Vagina (tissue), 2 donors: ENCODE measurements at regions not wholly inside any gene's neighbourhood (a gene's known extent, or its start where the extent isn't known, plus 50 kb on each side); places are given as distances from the start of the nearest gene placed in this dataset.
A peak's percentile ranks its signal among the peaks of the same experiment; 100 is the strongest.

Experiments used
- DNase-seq, 2 donors: peaks; one replicate each; pipeline ENCODE4 v3.0.0-alpha.2; 2017; ENCODE audit errors: extremely low spot score in 2 of 2
- H3K27ac ChIP-seq: fragments of 200-600 bp; sonication (generic); one replicate; pipeline ENCODE4 v1.5.1; 2019
- H3K27me3 ChIP-seq: fragments of 200-600 bp; sonication (generic); one replicate; pipeline ENCODE4 v1.5.1; 2019
- H3K36me3 ChIP-seq, 2 donors: fragments of 200-600 bp; sonication (generic); one replicate each; pipeline ENCODE4 v1.5.1; 2017 to 2019
- H3K4me1 ChIP-seq: fragments of 200-600 bp; sonication (generic); one replicate; pipeline ENCODE4 v1.5.1; 2019
- H3K4me3 ChIP-seq, 2 donors: fragments of 200-600 bp; sonication (generic); 1 replicate in 1 of 2; 2 replicates in 1 of 2; pipeline ENCODE4 v1.5.1; 2016 to 2019
- H3K9me3 ChIP-seq: fragments of 200-600 bp; sonication (generic); one replicate; pipeline ENCODE4 v1.5.1; 2019
- POLR2A ChIP-seq, 2 donors: fragments of 450-650 bp; IDR thresholded peaks; one replicate each; pipeline ENCODE4 v1.6.1; 2017; ENCODE audit warnings: antibody characterized with exemption in 2 of 2, mild to moderate bottlenecking in 2 of 2, moderate library complexity in 2 of 2
- POLR2AphosphoS5 ChIP-seq, 2 donors: sonication (generic); formaldehyde crosslinking; IDR thresholded peaks; one replicate each; pipeline ENCODE4 v1.9.0; 2017; ENCODE audit warnings: antibody characterized with exemption in 2 of 2, mild to moderate bottlenecking in 2 of 2, low read depth in 1 of 2; ENCODE audit not compliant: insufficient read depth in 1 of 2
- intact Hi-C: fragments of 100-400 bp; cut with DNase I; formaldehyde crosslinking; loops from one replicate; pipeline ENCODE4 v1.15.1; 2023
- TF ChIP-seq, protein P1 (sequence below), 3 experiments: fragments of 450-650 bp in 2 of 3; fragments of 200-600 bp in 1 of 3; sonication (generic) in 1 of 3; IDR thresholded peaks; one replicate each; pipeline ENCODE4 v1.5.1; 2017 to 2019; ENCODE audit warnings: antibody characterized with exemption in 3 of 3, mild to moderate bottlenecking in 2 of 3, moderate library complexity in 2 of 3

GRCh38 chr6:19169366-19169765 lies 667.8 kb upstream of the ID4 start:
- intact Hi-C loops, result loop anchor here (10.0 kb wide), 1 partner anchor 135 kb away; no protein-coding TSS in a partner anchor
- no peaks in the 10 kb centered on the region for H3K9me3 ChIP-seq
- no peak for TF ChIP-seq POLR2AphosphoS5 (IDR thresholded peaks at IDR 0.05; ENCODE audit: insufficient read depth in 1 of 2, low read depth in 1 of 2)
- no peak for TF ChIP-seq POLR2A (IDR thresholded peaks at IDR 0.05)
- TF ChIP-seq, protein P1, sequence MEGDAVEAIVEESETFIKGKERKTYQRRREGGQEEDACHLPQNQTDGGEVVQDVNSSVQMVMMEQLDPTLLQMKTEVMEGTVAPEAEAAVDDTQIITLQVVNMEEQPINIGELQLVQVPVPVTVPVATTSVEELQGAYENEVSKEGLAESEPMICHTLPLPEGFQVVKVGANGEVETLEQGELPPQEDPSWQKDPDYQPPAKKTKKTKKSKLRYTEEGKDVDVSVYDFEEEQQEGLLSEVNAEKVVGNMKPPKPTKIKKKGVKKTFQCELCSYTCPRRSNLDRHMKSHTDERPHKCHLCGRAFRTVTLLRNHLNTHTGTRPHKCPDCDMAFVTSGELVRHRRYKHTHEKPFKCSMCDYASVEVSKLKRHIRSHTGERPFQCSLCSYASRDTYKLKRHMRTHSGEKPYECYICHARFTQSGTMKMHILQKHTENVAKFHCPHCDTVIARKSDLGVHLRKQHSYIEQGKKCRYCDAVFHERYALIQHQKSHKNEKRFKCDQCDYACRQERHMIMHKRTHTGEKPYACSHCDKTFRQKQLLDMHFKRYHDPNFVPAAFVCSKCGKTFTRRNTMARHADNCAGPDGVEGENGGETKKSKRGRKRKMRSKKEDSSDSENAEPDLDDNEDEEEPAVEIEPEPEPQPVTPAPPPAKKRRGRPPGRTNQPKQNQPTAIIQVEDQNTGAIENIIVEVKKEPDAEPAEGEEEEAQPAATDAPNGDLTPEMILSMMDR (IDR thresholded peaks at IDR 0.05), result no peak
- H3K27me3 ChIP-seq, result no peaks in the 10 kb centered on the region
- no peak for DNase-seq
- peaks cover 10% of the 10 kb centered on the region for H3K4me1 ChIP-seq
- no peak overlapping the region for H3K4me3 ChIP-seq
- no peak overlapping the region for H3K27ac ChIP-seq
- H3K36me3 ChIP-seq, result no peaks in the 10 kb centered on the region

DNA sequence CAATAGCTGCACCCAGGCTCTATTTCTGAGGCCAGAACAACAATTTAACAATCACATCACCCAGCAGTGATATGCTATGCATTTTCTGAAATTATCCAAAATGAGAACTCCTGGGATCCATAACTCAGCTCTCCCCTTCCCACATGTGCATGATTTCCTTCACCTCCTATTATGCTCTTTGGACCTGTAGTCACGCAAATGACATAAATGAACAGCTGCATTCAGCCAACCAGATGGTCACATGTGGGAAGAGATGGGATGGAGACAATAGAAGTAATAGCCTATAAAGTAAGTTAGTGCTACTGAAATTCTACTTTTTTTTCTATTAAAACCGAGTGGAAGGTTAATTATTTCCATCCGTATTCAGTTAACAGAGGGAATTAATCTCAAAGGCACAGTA lies 662.1 kb upstream of the ID4 start:
- Histone ChIP-seq H3K36me3 (no peaks in the 10 kb centered on the region), H3K27me3 (no peaks in the 10 kb centered on the region), H3K9me3 (no peaks in the 10 kb centered on the region), H3K27ac (no peak overlapping the region), H3K4me3 (no peak overlapping the region), H3K4me1 (peaks cover 3% of the 10 kb centered on the region)
- intact Hi-C loops, result no loop called here
- DNase-seq, result no peak
- TF ChIP-seq, protein P1 (IDR thresholded peaks at IDR 0.05), result no peak
- TF ChIP-seq POLR2AphosphoS5 (IDR thresholded peaks at IDR 0.05; ENCODE audit: insufficient read depth in 1 of 2, low read depth in 1 of 2), result no peak
- no peak for TF ChIP-seq POLR2A (IDR thresholded peaks at IDR 0.05)

GRCh38 chr6:19180348-19181072 lies 656.7 kb upstream of the ID4 start:
- peak in 1 of 2 donors; percentile 93 for DNase-seq
- Histone ChIP-seq H3K36me3 (no peaks in the 10 kb centered on the region), H3K27me3 (no peaks in the 10 kb centered on the region), H3K4me1 (peaks cover 7% of the 10 kb centered on the region), H3K27ac (no peak overlapping the region), H3K9me3 (no peaks in the 10 kb centered on the region), H3K4me3 (no peak overlapping the region)
- TF ChIP-seq POLR2AphosphoS5 (IDR thresholded peaks at IDR 0.05; ENCODE audit: insufficient read depth in 1 of 2, low read depth in 1 of 2) (no peak), POLR2A (IDR thresholded peaks at IDR 0.05) (no peak)
- TF ChIP-seq, protein P1 (IDR thresholded peaks at IDR 0.05), result no peak
- intact Hi-C loops, result no loop called here

DNA sequence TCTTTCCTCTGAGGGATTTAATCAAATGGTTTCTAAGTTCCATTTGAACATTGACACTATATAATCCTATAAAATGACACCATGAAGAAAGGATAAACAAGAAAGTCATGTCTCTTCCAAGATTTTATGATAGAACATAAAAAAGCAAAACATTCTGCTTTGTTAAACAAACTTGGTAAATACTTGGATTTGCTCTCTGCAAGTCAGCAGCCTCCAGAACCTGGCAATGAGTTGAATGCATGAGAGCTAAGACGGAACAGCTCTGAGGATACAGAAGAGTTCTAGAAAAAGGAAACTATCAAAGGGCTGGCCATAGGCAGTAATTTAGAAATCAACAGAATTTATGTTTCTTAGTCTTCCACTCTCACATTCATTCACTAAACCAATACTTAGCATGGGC lies 656.0 kb upstream of the ID4 start:
- no peaks in the 10 kb centered on the region for H3K27me3 ChIP-seq
- no peak overlapping the region for H3K4me3 ChIP-seq
- intact Hi-C loops, result no loop called here
- DNase-seq, result no peak
- no peaks in the 10 kb centered on the region for H3K36me3 ChIP-seq
- H3K27ac ChIP-seq, result no peak overlapping the region
- H3K9me3 ChIP-seq, result no peaks in the 10 kb centered on the region
- TF ChIP-seq, protein P1 (IDR thresholded peaks at IDR 0.05), result no peak
- no peak for TF ChIP-seq POLR2AphosphoS5 (IDR thresholded peaks at IDR 0.05; ENCODE audit: insufficient read depth in 1 of 2, low read depth in 1 of 2)
- no peak for TF ChIP-seq POLR2A (IDR thresholded peaks at IDR 0.05)
- H3K4me1 ChIP-seq, result peaks cover 7% of the 10 kb centered on the region

DNA sequence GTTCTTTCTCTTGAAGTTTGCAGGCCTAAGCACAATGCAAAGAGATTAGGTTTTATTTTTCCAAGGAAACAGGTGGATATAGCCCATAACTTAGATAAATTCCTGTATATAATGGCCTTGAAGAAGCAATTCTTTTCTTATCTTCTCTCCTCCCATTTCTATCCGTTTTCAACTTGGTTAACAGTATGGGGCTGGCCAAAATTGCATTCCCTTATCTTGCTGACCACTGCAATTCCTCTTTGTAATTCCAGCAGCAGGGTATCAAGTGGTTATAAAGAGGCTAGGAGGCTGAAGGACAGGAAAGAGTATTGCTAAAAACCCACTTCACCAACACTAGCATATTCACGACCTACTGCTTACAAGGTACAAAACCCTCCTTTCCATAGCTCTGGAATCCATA lies 643.5 kb upstream of the ID4 start:
- H3K36me3 ChIP-seq, result no peaks in the 10 kb centered on the region
- TF ChIP-seq, protein P1 (IDR thresholded peaks at IDR 0.05), result no peak
- TF ChIP-seq POLR2A (IDR thresholded peaks at IDR 0.05) (no peak), POLR2AphosphoS5 (IDR thresholded peaks at IDR 0.05; ENCODE audit: insufficient read depth in 1 of 2, low read depth in 1 of 2) (no peak)
- intact Hi-C loops, result no loop called here

More for the DNA sequence above, 643.5 kb upstream of the ID4 start:
- no peak for DNase-seq
- no peaks in the 10 kb centered on the region for H3K4me1 ChIP-seq
- H3K4me3 ChIP-seq, result no peak overlapping the region
- no peaks in the 10 kb centered on the region for H3K9me3 ChIP-seq
- H3K27me3 ChIP-seq, result no peaks in the 10 kb centered on the region
- no peak overlapping the region for H3K27ac ChIP-seq
